ENCODE measurements at regions not wholly inside any gene's neighbourhood (a gene's known extent, or its start where the extent isn't known, plus 50 kb on each side); places are given as distances from the start of the nearest gene placed in this dataset.

DNA sequence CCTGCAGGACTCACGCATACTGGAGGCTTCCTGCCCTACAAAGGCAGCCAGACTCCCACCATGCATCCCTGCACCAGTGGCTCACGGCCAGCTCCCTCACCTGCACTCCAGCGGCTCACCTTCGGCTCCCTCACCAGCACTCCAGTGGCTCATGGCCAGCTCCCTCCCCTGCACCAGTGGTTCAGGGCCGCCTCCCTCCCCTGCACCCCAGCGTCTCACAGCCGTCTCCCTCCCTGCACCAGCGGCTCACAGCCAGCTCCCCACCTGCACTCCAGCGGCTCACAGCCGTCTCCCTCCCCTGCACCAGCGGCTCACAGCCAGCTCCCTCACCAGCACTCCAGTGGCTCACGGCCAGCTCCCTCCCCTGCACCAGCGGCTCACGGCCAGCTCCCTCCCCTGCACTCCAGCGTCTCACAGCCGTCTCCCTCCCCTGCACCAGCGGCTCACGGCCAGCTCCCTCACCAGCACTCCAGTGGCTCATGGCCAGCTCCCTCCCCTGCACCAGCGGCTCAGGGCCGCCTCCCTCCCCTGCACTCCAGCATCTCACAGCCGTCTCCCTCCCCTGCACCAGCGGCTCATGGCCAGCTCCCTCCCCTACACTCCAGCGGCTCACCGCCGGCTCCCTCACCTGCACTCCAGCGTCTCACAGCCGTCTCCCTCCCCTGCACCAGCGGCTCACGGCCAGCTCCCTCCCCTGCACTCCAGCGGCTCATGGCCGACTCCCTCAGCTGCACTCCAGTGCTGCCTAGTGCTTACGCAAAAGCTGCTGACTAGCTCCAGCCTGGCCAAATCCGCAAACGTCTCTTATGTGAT is 324.5 kb downstream of the NPHP4 start:
- no peak for DNase-seq (ENCODE audit: low read depth)
- TF ChIP-seq, protein P1, sequence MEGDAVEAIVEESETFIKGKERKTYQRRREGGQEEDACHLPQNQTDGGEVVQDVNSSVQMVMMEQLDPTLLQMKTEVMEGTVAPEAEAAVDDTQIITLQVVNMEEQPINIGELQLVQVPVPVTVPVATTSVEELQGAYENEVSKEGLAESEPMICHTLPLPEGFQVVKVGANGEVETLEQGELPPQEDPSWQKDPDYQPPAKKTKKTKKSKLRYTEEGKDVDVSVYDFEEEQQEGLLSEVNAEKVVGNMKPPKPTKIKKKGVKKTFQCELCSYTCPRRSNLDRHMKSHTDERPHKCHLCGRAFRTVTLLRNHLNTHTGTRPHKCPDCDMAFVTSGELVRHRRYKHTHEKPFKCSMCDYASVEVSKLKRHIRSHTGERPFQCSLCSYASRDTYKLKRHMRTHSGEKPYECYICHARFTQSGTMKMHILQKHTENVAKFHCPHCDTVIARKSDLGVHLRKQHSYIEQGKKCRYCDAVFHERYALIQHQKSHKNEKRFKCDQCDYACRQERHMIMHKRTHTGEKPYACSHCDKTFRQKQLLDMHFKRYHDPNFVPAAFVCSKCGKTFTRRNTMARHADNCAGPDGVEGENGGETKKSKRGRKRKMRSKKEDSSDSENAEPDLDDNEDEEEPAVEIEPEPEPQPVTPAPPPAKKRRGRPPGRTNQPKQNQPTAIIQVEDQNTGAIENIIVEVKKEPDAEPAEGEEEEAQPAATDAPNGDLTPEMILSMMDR (IDR thresholded peaks at IDR 0.05; ENCODE audit: control insufficient read depth, insufficient read depth, low read depth, low read length, missing control alignments) = no peak
- no peak overlapping the region for H3K4me3 ChIP-seq (ENCODE audit: control insufficient read depth, low read depth, low read length)

DNA sequence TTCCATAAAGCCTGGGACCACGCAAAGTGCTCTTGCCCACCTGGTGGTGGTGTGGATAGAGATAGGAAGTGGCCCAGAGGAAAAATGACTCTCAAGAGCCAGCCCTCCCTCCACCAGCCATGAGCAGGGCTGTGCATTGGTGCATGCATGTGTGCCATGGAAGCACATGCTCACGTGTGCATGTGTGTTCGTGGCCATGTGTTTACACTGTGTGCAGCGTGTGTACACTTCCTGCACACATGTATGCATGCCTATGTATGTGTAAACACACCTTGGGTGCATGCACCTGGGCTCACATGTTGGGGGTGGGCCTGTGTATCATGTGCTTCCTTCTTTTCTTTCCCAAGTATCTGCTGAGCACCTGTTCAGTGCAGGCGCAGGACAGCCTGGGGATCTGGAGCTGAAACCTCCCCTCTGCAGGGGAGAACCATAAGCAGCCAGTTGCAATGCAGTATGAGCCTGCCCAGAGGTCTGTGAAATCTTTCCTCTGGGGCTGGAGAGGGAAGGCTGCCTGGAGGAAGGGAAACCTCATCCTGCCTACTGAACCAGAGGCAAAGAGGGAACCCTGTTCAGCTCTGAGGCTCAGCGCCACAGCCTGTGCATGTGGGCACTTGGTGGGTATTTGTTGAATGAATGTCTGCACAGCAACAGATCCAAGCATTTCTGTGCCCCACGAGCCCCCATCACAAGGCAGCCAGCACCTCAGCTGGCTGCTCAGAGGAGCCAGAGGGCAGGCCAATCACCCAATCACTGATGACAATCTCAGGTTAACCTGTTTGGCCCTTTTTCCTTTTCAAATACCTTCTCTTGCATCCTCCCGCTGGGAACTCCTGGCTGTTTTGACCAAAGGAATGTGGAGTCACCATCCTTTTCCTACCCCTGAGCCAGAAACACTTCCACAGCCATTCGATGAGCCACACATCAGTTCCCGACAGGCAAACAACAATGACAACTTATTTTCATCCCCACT is 327.0 kb downstream of the NPHP4 start:
- TF ChIP-seq, protein P1 (IDR thresholded peaks at IDR 0.05; ENCODE audit: control insufficient read depth, insufficient read depth, low read depth, low read length, missing control alignments) = no peak
- no peak overlapping the region for H3K4me3 ChIP-seq (ENCODE audit: control insufficient read depth, low read depth, low read length)
- no peak for DNase-seq (ENCODE audit: low read depth)

DNA sequence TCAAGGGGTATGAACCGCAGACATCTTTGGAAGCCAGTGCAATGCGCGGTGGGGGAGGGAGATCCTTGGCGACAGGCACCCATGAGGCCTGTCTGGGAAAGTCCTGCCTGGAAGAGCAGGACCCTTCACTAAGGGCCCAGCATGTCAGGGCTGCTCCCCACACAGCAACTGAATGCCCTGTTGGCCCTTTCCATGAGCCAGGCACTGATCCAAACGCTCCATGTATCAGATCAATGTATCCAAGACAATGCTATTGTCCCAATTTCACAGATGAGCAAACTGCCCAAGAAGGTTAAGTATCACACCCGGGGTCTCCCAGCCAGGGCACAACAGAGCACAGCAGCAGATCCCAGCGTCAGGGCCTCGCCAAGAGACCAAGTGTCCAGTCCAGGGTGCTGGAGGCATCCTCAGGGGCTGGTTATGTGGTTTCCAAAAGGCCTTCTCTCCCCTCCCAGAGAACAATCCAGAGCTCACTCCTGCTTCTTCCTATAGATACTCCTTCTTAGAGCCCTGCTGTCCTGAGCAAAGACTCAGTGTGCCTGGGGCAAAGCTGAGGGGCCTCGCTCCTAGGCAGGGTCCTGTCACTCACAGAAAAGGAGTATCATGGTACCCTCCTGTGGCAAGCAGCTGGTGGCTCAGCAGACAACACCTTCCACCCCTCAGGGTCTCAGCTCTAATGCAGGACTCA is 328.0 kb downstream of the NPHP4 start:
- no peak for DNase-seq (ENCODE audit: low read depth)
- TF ChIP-seq, protein P1 (IDR thresholded peaks at IDR 0.05; ENCODE audit: control insufficient read depth, insufficient read depth, low read depth, low read length, missing control alignments) = no peak
- no peak overlapping the region for H3K4me3 ChIP-seq (ENCODE audit: control insufficient read depth, low read depth, low read length)

DNA sequence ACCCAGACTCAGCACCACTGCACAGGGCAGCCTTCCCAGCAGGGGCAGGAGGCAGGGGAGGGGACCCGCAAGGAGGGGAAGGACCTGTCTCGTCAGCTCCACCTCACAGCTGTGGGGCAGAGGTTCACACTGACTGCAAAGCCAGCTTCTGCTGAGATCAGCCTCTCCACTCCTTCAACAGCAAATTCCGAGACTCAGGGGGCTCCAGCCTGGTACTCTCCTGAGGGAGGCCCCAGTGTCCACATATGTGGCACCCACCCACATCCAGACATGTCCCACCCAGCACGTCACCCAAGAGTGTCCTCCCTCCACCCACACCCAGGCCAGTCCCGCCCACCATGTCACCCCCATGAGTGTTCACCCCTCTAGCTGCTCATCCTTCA is 329.5 kb downstream of the NPHP4 start:
- DNase-seq (ENCODE audit: low read depth) = no peak
- TF ChIP-seq, protein P1 (IDR thresholded peaks at IDR 0.05; ENCODE audit: control insufficient read depth, insufficient read depth, low read depth, low read length, missing control alignments) = no peak
- no peak overlapping the region for H3K4me3 ChIP-seq (ENCODE audit: control insufficient read depth, low read depth, low read length)

DNA sequence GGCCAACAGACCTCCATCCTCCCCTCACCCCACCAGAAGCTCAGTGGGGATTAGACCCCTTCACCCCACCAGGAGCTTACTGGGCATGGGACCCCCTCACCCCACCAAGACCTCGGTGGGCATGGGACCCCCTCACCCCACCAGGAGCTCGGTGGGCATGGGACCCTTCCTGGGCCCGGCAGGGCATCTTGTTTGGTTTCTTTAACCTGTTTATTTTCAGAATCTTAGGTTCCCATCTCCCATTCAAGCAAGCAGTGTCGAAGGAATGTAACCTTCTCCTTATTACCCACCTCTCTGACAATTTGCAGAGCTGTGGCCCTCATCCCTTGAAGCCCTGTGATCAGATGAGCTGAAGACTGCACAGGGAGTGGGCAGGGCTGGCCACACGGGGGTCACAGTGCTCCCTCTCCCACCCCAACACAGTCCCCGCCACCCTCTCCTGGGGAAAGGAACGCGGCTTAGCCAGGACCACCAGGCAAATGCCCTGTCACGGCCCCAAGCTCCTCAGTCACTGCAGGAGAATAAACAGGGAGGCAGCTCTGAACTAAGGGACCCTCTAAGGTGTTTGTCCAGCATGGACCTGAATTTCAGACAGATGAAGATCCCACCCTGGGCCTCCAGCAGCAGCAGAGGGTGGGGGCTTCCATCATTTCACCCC is 330.0 kb downstream of the NPHP4 start:
- no peak overlapping the region for H3K4me3 ChIP-seq (ENCODE audit: control insufficient read depth, low read depth, low read length)
- TF ChIP-seq, protein P1 (IDR thresholded peaks at IDR 0.05; ENCODE audit: control insufficient read depth, insufficient read depth, low read depth, low read length, missing control alignments) = no peak
- no peak for DNase-seq (ENCODE audit: low read depth)
